ENCODE measurements at regions not wholly inside any gene's neighbourhood (a gene's known extent, or its start where the extent isn't known, plus 50 kb on each side); places are given as distances from the start of the nearest gene placed in this dataset.

DNA sequence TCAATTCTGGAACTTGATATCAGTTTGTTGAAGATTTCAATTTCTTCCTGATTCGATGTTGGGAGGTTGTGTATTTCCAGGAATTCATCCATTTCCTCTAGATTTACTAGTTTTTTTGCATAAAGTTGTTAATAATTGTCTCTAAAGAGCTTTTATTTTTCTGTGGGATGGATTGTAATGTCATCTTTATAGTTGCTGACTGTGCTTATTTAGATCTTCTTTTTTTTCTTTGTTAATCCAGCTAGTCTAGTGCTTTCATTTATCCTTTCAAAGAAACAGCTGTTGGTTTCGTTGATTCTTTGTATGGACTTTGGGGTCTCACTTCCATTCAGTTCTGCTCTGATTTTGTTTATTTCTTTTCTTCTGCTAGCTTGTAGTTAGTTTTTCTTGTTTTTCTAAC lies 302.0 kb upstream of the DMAC1 start:
- intact Hi-C loops (cut with DNase I; ENCODE audit: low total_unique reads) (no loop called here), in situ Hi-C loops (cut with MboI; ENCODE audit: low pct_ligation_motif_present in 1 of 4, low pct_unique_long_range_greater_than_20kb in 1 of 4, low sequenced_read_pairs in 3 of 4) (no loop called here)
- H3K9me3 ChIP-seq, result no peaks in the 10 kb centered on the region
- H3K4me3 ChIP-seq, result no peak overlapping the region
- H3K4me1 ChIP-seq, result no peaks in the 10 kb centered on the region
- no peaks in the 10 kb centered on the region for H3K36me3 ChIP-seq
- no peaks in the 10 kb centered on the region for H3K27me3 ChIP-seq
- H3K27ac ChIP-seq, result no peak overlapping the region
- TF ChIP-seq, protein P1, sequence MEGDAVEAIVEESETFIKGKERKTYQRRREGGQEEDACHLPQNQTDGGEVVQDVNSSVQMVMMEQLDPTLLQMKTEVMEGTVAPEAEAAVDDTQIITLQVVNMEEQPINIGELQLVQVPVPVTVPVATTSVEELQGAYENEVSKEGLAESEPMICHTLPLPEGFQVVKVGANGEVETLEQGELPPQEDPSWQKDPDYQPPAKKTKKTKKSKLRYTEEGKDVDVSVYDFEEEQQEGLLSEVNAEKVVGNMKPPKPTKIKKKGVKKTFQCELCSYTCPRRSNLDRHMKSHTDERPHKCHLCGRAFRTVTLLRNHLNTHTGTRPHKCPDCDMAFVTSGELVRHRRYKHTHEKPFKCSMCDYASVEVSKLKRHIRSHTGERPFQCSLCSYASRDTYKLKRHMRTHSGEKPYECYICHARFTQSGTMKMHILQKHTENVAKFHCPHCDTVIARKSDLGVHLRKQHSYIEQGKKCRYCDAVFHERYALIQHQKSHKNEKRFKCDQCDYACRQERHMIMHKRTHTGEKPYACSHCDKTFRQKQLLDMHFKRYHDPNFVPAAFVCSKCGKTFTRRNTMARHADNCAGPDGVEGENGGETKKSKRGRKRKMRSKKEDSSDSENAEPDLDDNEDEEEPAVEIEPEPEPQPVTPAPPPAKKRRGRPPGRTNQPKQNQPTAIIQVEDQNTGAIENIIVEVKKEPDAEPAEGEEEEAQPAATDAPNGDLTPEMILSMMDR (IDR thresholded peaks at IDR 0.05), result no peak
- TF ChIP-seq POLR2AphosphoS5 (IDR thresholded peaks at IDR 0.05) (no peak), EP300 (IDR thresholded peaks at IDR 0.05; ENCODE audit: low read depth) (no peak)
- DNase-seq, result no peak
- WGBS, 2 donors (ENCODE audit: low coverage in 1 of 2), result 77 to 83% methylated on average over 1 to 2 of the region's 2 CpGs

DNA sequence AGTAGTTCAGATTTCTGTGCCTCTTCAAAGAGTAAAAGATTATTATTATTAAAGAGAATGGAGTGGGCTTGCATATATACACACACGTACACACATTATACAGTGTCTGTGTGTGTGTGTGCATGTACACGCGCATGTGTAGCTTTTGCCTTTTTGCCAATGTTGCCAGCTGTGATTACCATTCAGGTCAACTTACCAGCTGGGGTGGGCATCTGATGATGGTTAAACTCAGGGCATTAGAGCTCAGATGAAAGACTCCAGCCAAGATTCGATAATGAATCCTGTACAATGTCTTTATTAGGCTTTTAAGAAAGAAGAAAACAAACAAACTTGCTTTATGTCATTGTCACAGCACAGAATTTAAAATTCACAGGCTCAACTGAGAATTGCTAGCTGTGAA lies 296.5 kb upstream of the DMAC1 start:
- TF ChIP-seq, protein P1 (IDR thresholded peaks at IDR 0.05), result no peak
- no peak for TF ChIP-seq POLR2AphosphoS5 (IDR thresholded peaks at IDR 0.05)
- intact Hi-C loops (cut with DNase I; ENCODE audit: low total_unique reads), result no loop called here
- Histone ChIP-seq H3K9me3 (no peaks in the 10 kb centered on the region), H3K27ac (no peak overlapping the region), H3K36me3 (no peaks in the 10 kb centered on the region), H3K4me1 (no peaks in the 10 kb centered on the region), H3K4me3 (no peak overlapping the region), H3K27me3 (no peaks in the 10 kb centered on the region)
- in situ Hi-C loops (cut with MboI; ENCODE audit: low pct_ligation_motif_present in 1 of 4, low pct_unique_long_range_greater_than_20kb in 1 of 4, low sequenced_read_pairs in 3 of 4), result no loop called here
- WGBS, 2 donors (ENCODE audit: low coverage in 1 of 2), result 85 to 93% methylated on average over 4 of the region's 4 CpGs
- no peak for DNase-seq

DNA sequence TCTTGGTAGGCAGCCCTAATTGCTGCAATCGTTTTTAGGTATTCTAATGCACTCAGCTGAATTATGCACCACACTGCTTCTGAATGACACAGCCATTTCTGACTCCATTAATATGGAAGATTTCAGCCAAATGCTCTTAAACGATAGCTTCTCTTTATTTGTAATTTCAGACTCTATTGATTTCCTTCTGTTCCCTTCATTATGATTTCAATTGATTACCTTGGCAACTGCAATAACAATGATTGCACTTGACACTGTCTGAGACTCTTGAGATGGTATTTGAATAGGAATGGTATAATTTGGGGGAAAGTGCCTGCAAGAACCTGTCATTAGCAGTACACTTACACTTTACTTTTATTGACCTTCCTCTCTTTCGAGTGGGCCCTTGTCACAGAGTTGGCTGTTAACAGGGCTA lies 296.1 kb upstream of the DMAC1 start:
- no peaks in the 10 kb centered on the region for H3K4me1 ChIP-seq
- no peaks in the 10 kb centered on the region for H3K9me3 ChIP-seq
- H3K27ac ChIP-seq, result no peak overlapping the region
- no peaks in the 10 kb centered on the region for H3K36me3 ChIP-seq
- TF ChIP-seq POLR2A (IDR thresholded peaks at IDR 0.05), result no peak
- no peak for TF ChIP-seq POLR2AphosphoS5 (IDR thresholded peaks at IDR 0.05)
- no peak for TF ChIP-seq EP300 (IDR thresholded peaks at IDR 0.05; ENCODE audit: low read depth)
- TF ChIP-seq, protein P1 (IDR thresholded peaks at IDR 0.05), result no peak
- intact Hi-C loops (cut with DNase I; ENCODE audit: low total_unique reads), result no loop called here
- H3K27me3 ChIP-seq, result no peaks in the 10 kb centered on the region
- in situ Hi-C loops (cut with MboI; ENCODE audit: low pct_ligation_motif_present in 1 of 4, low pct_unique_long_range_greater_than_20kb in 1 of 4, low sequenced_read_pairs in 3 of 4), result no loop called here
- no peak overlapping the region for H3K4me3 ChIP-seq
- DNase-seq, result no peak
- 70 to 75% methylated on average over 3 of the region's 3 CpGs for WGBS, 2 donors (ENCODE audit: low coverage in 1 of 2)

DNA sequence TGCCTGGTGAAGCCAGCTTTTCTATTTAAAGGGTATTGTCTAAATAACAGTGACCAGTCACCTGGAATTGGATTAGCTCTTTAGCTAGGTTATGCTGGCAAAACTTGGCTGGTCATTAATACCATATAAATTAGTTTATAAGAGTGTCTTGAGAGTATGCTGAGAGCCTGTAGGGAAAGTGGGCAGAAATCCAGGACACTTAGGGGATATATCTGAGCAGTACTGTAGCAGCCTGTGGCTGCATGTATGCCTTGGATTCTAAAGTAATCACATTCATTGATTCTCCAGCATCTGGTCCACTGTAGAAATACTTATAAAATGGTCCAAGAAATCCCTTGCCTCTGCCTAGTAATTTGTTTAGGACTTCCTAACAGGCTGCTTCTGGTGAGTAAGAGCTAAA lies 288.9 kb upstream of the DMAC1 start:
- TF ChIP-seq POLR2A (IDR thresholded peaks at IDR 0.05), result no peak
- TF ChIP-seq POLR2AphosphoS5 (IDR thresholded peaks at IDR 0.05), result no peak
- TF ChIP-seq, protein P1 (IDR thresholded peaks at IDR 0.05), result no peak
- no peak for TF ChIP-seq EP300 (IDR thresholded peaks at IDR 0.05; ENCODE audit: low read depth)
- no peak overlapping the region for H3K4me3 ChIP-seq
- no peaks in the 10 kb centered on the region for H3K9me3 ChIP-seq
- H3K36me3 ChIP-seq, result no peaks in the 10 kb centered on the region
- H3K27me3 ChIP-seq, result no peaks in the 10 kb centered on the region
- DNase-seq, result no peak
- no peak overlapping the region for H3K27ac ChIP-seq
- in situ Hi-C loops (cut with MboI; ENCODE audit: low pct_ligation_motif_present in 1 of 4, low pct_unique_long_range_greater_than_20kb in 1 of 4, low sequenced_read_pairs in 3 of 4) (no loop called here), intact Hi-C loops (cut with DNase I; ENCODE audit: low total_unique reads) (no loop called here)
- H3K4me1 ChIP-seq, result no peaks in the 10 kb centered on the region

Data from transverse colon (tissue), 4 donors.